HUES48 (cell line): ENCODE measurements at regions not wholly inside any gene's neighbourhood (a gene's known extent, or its start where the extent isn't known, plus 50 kb on each side); places are given as distances from the start of the nearest gene placed in this dataset.

Experiments used
- H3K27ac ChIP-seq: one replicate; pipeline ENCODE4 v1.7.0; 2013; ENCODE audit warnings: low read depth, low read length, inconsistent platforms
- H3K27me3 ChIP-seq: 2 replicates; pipeline ENCODE4 v1.6.1; 2013; ENCODE audit warnings: mild to moderate bottlenecking, low read length; ENCODE audit not compliant: control insufficient read depth, insufficient read depth
- H3K36me3 ChIP-seq: 2 replicates; pipeline ENCODE4 v1.6.1; 2013; ENCODE audit warnings: low read length; ENCODE audit not compliant: control insufficient read depth, insufficient read depth
- H3K4me1 ChIP-seq: 2 replicates; pipeline ENCODE4 v1.6.1; 2013; ENCODE audit warnings: mild to moderate bottlenecking, low read length; ENCODE audit not compliant: control insufficient read depth, insufficient read depth
- H3K4me3 ChIP-seq: 2 replicates; pipeline ENCODE4 v1.5.1; 2013; ENCODE audit warnings: mild to moderate bottlenecking, low read depth, low read length
- H3K9ac ChIP-seq: 2 replicates; pipeline ENCODE4 v1.6.1; 2013; ENCODE audit warnings: mild to moderate bottlenecking, low read depth, low read length, moderate library complexity
- H3K9me3 ChIP-seq: 2 replicates; pipeline ENCODE4 v1.6.1; 2013; ENCODE audit warnings: low read length; ENCODE audit not compliant: control insufficient read depth, insufficient read depth

DNA sequence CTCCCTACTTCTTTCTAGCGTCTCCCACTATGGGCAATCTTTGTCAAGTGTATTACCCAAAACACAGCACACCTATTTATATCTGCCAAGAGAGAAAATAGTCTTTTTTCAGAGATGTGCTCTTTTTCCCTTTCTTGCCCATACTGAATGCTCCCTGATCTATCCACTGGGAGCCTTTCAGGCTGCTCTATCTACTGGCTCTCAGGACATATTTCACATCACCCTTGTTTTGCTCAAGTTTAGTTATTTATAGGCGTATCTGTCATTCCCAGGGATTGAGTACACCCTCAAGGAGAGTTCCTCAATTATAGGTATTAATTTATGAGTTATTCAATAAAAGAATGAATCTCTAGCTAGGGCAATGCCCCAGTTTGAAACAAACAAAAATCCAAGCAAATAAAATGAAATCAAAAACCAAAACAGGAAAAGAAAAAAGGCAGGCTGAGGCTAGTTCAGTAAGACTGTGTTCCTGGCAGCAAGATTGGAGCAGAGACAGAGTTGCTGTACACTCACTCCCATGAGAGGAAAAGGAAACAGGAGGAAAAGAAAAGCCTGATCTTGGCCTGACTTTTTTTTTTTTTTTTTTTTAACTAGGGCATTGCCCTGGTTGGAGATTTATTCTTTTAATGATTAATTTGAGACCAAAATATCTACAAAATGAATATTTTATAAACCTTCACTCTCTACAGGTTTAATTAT is 665.9 kb upstream of the PCDH15 start:
- no peak overlapping the region for H3K27ac ChIP-seq
- H3K36me3 ChIP-seq, result no peaks in the 10 kb centered on the region

DNA sequence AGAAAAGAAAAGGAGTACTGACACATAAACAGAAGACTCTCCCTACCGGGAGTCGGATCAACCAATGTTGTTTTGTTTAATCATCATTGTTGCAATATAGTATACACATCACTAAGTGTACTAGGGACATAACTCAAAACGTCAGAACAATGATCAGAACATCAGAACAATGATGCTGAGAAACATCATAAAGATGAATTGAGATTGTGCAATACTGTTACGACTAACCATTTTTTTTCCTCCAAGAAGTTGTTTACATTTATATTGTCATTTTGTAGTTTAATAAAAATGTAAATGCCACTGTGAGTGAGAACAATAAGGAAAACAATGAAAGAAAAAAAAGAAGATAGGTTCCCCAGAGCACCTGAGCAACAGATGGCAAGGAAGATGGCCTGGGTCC is 663.1 kb upstream of the PCDH15 start:
- Histone ChIP-seq H3K27ac (no peak overlapping the region), H3K4me1 (no peaks in the 10 kb centered on the region)

More for the DNA sequence above, 665.9 kb upstream of the PCDH15 start:
- H3K4me3 ChIP-seq, result no peak overlapping the region
- no peaks in the 10 kb centered on the region for H3K9me3 ChIP-seq
- H3K9ac ChIP-seq, result no peak overlapping the region
- no peaks in the 10 kb centered on the region for H3K4me1 ChIP-seq
- H3K27me3 ChIP-seq, result no peaks in the 10 kb centered on the region

DNA sequence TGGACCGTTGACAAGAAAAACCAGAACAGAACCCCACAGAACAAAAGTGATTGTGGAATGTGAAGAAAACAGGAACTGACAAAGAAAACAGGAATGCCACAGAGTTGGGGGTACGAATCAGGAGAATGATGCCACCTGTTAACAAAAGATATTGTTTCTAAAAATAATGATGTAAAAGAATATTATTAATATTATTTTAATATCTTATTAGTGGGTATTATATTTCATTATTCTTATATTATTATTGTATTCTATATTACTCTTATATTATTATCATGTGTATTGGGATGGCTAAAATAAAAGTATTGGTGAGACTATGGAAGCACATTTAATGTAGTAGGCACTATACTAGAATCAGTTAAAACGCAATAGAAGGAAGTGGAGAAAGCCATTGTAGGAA is 659.0 kb upstream of the PCDH15 start:
- Histone ChIP-seq H3K4me1 (peaks cover 5% of the 10 kb centered on the region; the same call in 1 of the 2 replicates), H3K27me3 (no peaks in the 10 kb centered on the region)

More for the DNA sequence above, 663.1 kb upstream of the PCDH15 start:
- no peaks in the 10 kb centered on the region for H3K27me3 ChIP-seq
- H3K9ac ChIP-seq, result no peak overlapping the region
- H3K4me3 ChIP-seq, result no peak overlapping the region
- no peaks in the 10 kb centered on the region for H3K36me3 ChIP-seq
- H3K9me3 ChIP-seq, result no peaks in the 10 kb centered on the region

DNA sequence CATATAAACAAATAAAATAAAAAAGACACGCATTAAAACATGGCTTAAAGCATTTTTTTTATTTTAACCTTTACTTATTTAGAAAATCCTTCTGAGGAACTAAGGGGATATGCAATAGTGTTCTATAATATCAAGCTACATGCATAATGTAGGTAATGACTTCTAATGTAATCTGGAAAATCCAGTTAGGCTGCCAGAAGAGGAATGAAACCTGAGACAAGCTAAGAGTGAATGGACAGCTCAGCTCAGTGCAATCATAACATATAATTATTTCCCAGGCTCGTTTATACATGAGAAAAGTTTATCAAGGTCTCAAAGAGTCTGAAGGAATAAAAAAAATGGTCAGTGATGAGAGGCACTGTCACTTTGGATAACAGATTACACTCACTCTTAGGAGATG is 649.0 kb upstream of the PCDH15 start:
- H3K4me3 ChIP-seq, result no peak overlapping the region

More for the DNA sequence above, 659.0 kb upstream of the PCDH15 start:
- no peak overlapping the region for H3K9ac ChIP-seq
- no peaks in the 10 kb centered on the region for H3K36me3 ChIP-seq
- H3K4me3 ChIP-seq, result no peak overlapping the region
- H3K27ac ChIP-seq, result no peak overlapping the region
- H3K9me3 ChIP-seq, result no peaks in the 10 kb centered on the region

DNA sequence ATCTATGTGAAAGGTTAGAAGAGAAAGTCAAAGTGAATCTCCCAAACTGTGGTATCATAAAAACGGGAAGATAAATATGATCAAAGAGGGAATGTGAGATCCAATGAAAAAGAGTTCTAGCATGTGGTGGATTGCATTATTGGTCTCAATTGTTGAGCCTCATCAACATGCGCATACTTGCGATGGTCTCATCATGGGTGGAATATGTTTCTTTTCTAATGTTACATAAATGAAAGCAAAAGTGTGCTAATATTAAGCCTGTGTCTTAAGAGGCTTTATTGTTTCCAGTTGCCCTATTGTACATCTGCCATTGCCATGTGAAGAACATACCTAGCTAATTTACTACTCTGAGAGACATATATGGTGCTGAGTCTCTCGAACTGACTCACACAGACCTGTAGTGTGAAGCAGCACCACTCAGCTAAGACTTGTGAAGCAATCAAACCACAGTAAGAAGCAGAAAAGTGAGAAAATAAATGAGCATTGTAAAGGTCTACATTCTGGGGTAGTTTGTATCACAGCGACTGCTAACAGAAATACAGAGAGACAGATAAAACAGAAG is 645.5 kb upstream of the PCDH15 start:
- H3K36me3 ChIP-seq, result no peaks in the 10 kb centered on the region
- no peaks in the 10 kb centered on the region for H3K9me3 ChIP-seq
- H3K4me3 ChIP-seq, result no peak overlapping the region
- no peaks in the 10 kb centered on the region for H3K27me3 ChIP-seq
- H3K4me1 ChIP-seq, result no peaks in the 10 kb centered on the region
- no peak overlapping the region for H3K9ac ChIP-seq
- no peak overlapping the region for H3K27ac ChIP-seq

More for the DNA sequence above, 649.0 kb upstream of the PCDH15 start:
- Histone ChIP-seq H3K27me3 (no peaks in the 10 kb centered on the region), H3K36me3 (no peaks in the 10 kb centered on the region), H3K4me1 (no peaks in the 10 kb centered on the region), H3K9ac (no peak overlapping the region), H3K27ac (no peak overlapping the region), H3K9me3 (no peaks in the 10 kb centered on the region)

DNA sequence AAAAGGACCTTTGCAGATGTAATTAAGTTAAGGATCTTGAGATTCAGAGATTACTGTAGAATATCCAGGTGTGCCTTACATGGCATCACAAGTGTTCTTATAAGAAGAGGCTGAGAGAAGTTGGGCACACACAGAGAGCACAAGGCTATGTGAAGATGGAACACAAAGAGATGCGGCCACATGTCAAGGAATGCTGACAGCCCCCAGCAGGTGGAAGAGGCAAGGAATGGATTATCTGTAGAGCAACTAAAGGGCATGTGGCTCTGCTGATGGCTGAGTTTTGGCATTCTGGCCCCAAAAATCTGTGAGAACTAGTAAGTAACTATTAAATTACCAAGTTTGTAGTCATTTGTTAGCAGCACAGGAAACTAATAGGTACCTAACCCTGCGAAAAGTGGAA is 640.7 kb upstream of the PCDH15 start:
- H3K27me3 ChIP-seq, result no peaks in the 10 kb centered on the region
- H3K27ac ChIP-seq, result no peak overlapping the region
- H3K9me3 ChIP-seq, result no peaks in the 10 kb centered on the region
- no peak overlapping the region for H3K4me3 ChIP-seq
- no peaks in the 10 kb centered on the region for H3K4me1 ChIP-seq
- no peak overlapping the region for H3K9ac ChIP-seq
- no peaks in the 10 kb centered on the region for H3K36me3 ChIP-seq

DNA sequence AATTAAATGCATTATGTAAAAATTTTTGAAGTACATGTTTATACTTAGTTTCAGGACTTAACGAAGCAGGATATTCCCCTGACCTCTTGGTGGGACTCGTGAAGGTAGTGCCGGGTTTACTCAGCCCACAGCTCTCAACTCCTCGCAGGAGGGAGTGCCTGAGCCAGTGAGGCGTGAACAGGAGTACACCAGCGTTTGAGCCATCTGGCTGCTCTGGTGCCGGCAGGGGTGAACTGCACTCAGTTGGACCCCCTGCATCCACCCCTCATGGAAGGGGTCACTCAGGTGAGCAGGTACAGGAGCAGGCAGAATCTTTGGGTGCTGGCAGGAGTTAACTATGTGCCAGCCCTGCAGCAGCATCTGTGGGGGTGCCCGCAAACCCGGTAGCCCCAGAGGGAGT is 625.1 kb upstream of the PCDH15 start:
- no peaks in the 10 kb centered on the region for H3K4me1 ChIP-seq
- no peaks in the 10 kb centered on the region for H3K9me3 ChIP-seq
- H3K9ac ChIP-seq, result no peak overlapping the region
- no peaks in the 10 kb centered on the region for H3K36me3 ChIP-seq
- no peak overlapping the region for H3K4me3 ChIP-seq
- H3K27me3 ChIP-seq, result no peaks in the 10 kb centered on the region
- no peak overlapping the region for H3K27ac ChIP-seq

DNA sequence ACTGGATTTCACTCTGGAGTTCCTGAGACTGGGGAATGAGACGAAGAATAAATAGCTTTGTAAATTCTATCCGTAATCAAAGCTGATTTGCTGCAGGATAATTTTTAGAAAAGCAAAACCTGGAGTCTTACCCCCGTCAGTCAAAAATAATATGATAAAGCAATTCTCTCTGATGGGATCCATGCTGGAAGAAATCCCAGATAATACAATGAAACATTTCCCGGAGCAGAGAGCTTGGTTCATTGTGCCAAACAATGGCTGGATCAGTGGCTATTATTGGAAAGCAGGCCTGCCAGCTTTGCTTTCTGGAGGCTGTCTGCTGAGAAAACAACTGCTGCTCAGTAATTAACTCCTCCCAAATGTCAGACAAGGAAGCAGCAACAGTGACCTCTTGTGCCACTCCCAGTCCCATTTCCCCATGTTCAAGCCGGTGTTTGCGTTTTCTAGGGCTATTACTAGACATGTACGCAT is 609.4 kb upstream of the PCDH15 start:
- H3K27ac ChIP-seq, result no peak overlapping the region
- H3K4me3 ChIP-seq, result no peak overlapping the region
- H3K36me3 ChIP-seq, result no peaks in the 10 kb centered on the region
- H3K9ac ChIP-seq, result no peak overlapping the region
- H3K9me3 ChIP-seq, result no peaks in the 10 kb centered on the region
- H3K4me1 ChIP-seq, result peaks cover 8% of the 10 kb centered on the region; the same call in 1 of the 2 replicates
- H3K27me3 ChIP-seq, result no peaks in the 10 kb centered on the region

DNA sequence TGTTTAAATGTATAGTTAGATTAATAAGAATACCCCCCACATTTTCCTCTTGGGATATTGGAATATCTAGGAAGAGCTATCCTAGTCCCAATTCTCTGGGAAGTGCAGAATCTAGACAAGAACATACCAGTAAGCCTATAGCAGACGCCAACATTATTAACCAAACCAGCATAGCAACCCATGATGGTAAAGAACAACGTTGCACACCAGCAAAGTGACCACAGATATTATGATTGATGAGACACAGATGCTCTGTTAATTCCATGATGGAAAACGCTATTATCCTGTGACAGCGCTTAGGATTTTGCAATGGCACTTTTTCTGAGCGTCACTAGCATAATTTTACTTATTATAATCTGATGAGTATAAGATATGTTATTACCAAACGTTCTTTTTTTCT is 603.1 kb upstream of the PCDH15 start:
- no peaks in the 10 kb centered on the region for H3K36me3 ChIP-seq
- peaks cover 12% of the 10 kb centered on the region for H3K4me1 ChIP-seq
- H3K9me3 ChIP-seq, result no peaks in the 10 kb centered on the region
- no peak overlapping the region for H3K27ac ChIP-seq
- no peaks in the 10 kb centered on the region for H3K27me3 ChIP-seq
- H3K9ac ChIP-seq, result no peak overlapping the region
- H3K4me3 ChIP-seq, result no peak overlapping the region

DNA sequence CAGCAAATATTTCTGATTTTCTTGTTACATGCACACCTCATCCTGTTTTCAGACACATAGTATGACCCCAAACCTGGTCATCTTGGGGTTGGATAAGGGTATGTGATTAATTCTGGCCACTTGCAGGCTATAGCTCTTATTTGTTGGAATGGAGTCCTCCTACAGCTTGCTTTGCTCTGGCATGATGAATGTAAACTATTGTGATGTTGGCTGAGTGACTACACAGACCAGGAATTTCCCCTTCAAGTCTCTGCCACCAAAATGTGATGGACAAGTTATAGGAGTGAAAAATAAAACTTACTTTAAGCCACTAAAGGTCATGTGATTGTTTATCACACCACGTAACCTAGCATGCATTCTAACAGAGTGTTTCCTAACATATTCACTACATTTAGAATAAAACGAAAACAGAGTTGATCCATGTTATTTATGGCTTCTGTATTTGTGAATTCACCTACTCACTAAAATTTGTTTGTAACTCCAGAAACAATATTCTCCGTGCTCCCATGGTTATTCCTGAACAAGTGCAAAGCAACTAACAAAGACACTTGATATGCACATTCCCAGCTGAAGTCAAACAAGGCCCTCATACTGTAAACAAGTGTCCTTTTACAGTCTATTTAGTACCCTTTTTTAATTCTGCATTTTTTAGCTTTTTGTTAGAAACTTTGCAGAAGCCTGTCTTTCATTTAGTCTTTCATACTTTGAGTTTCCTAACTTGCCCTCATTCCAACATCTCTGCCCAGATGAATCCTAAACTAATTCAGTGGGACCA is 599.2 kb upstream of the PCDH15 start:
- Histone ChIP-seq H3K9me3 (no peaks in the 10 kb centered on the region), H3K36me3 (no peaks in the 10 kb centered on the region), H3K27me3 (no peaks in the 10 kb centered on the region), H3K9ac (no peak overlapping the region), H3K4me3 (no peak overlapping the region), H3K4me1 (peaks cover 17% of the 10 kb centered on the region), H3K27ac (no peak overlapping the region)

DNA sequence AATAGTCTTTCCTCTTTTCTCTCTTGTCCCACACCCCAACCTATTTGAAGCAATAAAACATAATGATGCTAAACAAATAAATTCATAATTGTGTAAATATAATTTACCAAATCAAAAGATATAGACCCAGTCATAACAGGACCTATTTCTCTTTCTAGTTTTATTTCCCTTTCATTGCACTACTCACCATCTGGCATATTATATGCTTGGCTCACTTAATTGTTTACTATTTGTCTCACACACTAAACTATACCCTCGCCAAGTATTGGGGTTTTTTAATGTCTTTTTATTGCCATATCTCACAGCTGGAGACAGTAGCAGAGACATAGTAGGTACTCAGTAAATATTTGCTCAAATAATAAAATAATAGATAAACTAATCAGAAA is 597.5 kb upstream of the PCDH15 start:
- H3K27me3 ChIP-seq, result no peaks in the 10 kb centered on the region

More for the DNA sequence above, 597.5 kb upstream of the PCDH15 start:
- H3K4me3 ChIP-seq, result no peak overlapping the region
- H3K27ac ChIP-seq, result no peak overlapping the region
- H3K9ac ChIP-seq, result no peak overlapping the region
- H3K4me1 ChIP-seq, result peaks cover 26% of the 10 kb centered on the region
- no peaks in the 10 kb centered on the region for H3K9me3 ChIP-seq
- no peaks in the 10 kb centered on the region for H3K36me3 ChIP-seq
